Sigmoid colon (tissue), 6 donors: ENCODE measurements at regions not wholly inside any gene's neighbourhood (a gene's known extent, or its start where the extent isn't known, plus 50 kb on each side); places are given as distances from the start of the nearest gene placed in this dataset.
"Not testable (repeated sequence)": the region's sequence is repeated elsewhere in the genome, so short reads cannot be mapped to it uniquely, and the experiment has no call there.

ENCODE experiments used
- DNase-seq: peaks from one replicate; pipeline ENCODE4 v3.0.0-alpha.2; 2019
- H3K27ac ChIP-seq, 4 donors: fragments of 200-600 bp; sonication (generic); one replicate each; pipeline ENCODE4 v1.5.1; 2016 to 2019; ENCODE audit warnings: mild to moderate bottlenecking in 1 of 4
- H3K27me3 ChIP-seq, 3 donors: fragments of 200-600 bp; sonication (generic); one replicate each; pipeline ENCODE4 v1.5.1; 2019; ENCODE audit warnings: mild to moderate bottlenecking in 1 of 3
- H3K36me3 ChIP-seq, 4 donors: fragments of 200-600 bp; sonication (generic); one replicate each; pipeline ENCODE4 v1.5.1; 2016 to 2019
- H3K4me1 ChIP-seq, 4 donors: fragments of 200-600 bp; sonication (generic); one replicate each; pipeline ENCODE4 v1.5.1; 2017 to 2019
- H3K4me3 ChIP-seq, 4 donors: fragments of 200-600 bp; sonication (generic); one replicate each; pipeline ENCODE4 v1.5.1; 2017 to 2019; ENCODE audit warnings: mild to moderate bottlenecking in 2 of 4, moderate library complexity in 1 of 4
- H3K9me3 ChIP-seq, 4 donors: fragments of 200-600 bp in 3 of 4; sonication (generic) in 3 of 4; one replicate each; pipeline versions ENCODE4 v1.5.1 to v1.6.1; 2013 to 2019
- CTCF ChIP-seq, 4 experiments: fragments of 450-650 bp in 3 of 4; fragments of 200-600 bp in 1 of 4; IDR thresholded peaks; one replicate each; pipeline ENCODE4 v1.5.1; 2016 to 2019; ENCODE audit warnings: antibody characterized with exemption in 4 of 4, mild to moderate bottlenecking in 3 of 4, moderate library complexity in 2 of 4
- EP300 ChIP-seq, 4 donors: sonication (generic); formaldehyde crosslinking; IDR thresholded peaks; one replicate each; pipeline ENCODE4 v1.6.1; 2017; ENCODE audit warnings: antibody characterized with exemption in 4 of 4
- POLR2A ChIP-seq, 2 donors: fragments of 450-650 bp; IDR thresholded peaks; one replicate each; pipeline ENCODE4 v1.6.1; 2016; ENCODE audit warnings: antibody characterized with exemption in 2 of 2, mild to moderate bottlenecking in 2 of 2, moderate library complexity in 2 of 2
- POLR2AphosphoS5 ChIP-seq, 4 donors: sonication (generic); formaldehyde crosslinking; IDR thresholded peaks; one replicate each; pipeline ENCODE4 v1.6.1; 2017; ENCODE audit warnings: antibody characterized with exemption in 4 of 4
- WGBS, 2 donors: extraction: QIAGEN DNeasy Blood & Tissue Kit; methylation state at CpG; one replicate each; pipeline ENCODE4 v1.1.7; 2013; 5-methylcytosine and 5-hydroxymethylcytosine counted together
- intact Hi-C: fragments of 100-400 bp; cut with DNase I; formaldehyde crosslinking; loops from one replicate; pipeline ENCODE4 v1.15.1; 2023
- donor health status: healthy with polysubstance abuse.
- donor health status: healthy.

- Histone ChIP-seq H3K27ac (no peak overlapping the region), H3K4me1 (peaks cover 0 to 9% (median 8%) of the 10 kb centered on the region in 4 donors), H3K4me3 (no peak overlapping the region), H3K9me3 (peaks cover 0 to 2% (median 0%) of the 10 kb centered on the region in 4 donors), H3K27me3 (no peaks in the 10 kb centered on the region), H3K36me3 (no peaks in the 10 kb centered on the region)
- intact Hi-C loops: no loop called here
- no peak for TF ChIP-seq POLR2AphosphoS5 (IDR thresholded peaks at IDR 0.05)
- no peak for TF ChIP-seq CTCF (IDR thresholded peaks at IDR 0.05)
- TF ChIP-seq EP300 (IDR thresholded peaks at IDR 0.05): no peak
- no peak for TF ChIP-seq POLR2A (IDR thresholded peaks at IDR 0.05)
- DNase-seq: no peak
These were observed 67.7 kb downstream of the ELAPOR2 start for GRCh38 chr7:86991771-86992191.

- Histone ChIP-seq H3K9me3 (peaks cover 0 to 2% (median 0%) of the 10 kb centered on the region in 4 donors), H3K4me1 (peaks cover 0 to 9% (median 8%) of the 10 kb centered on the region in 4 donors), H3K27me3 (no peaks in the 10 kb centered on the region), H3K4me3 (no peak overlapping the region), H3K36me3 (no peaks in the 10 kb centered on the region), H3K27ac (no peak overlapping the region)
- DNase-seq: no peak
- TF ChIP-seq CTCF (IDR thresholded peaks at IDR 0.05) (no peak), POLR2A (IDR thresholded peaks at IDR 0.05) (no peak), EP300 (IDR thresholded peaks at IDR 0.05) (no peak), POLR2AphosphoS5 (IDR thresholded peaks at IDR 0.05) (no peak)
- intact Hi-C loops: no loop called here
These were observed 68.2 kb downstream of the ELAPOR2 start for GRCh38 chr7:86991093-86991769.

GRCh38 chr7:86989407-86989806 is 70.0 kb downstream of the ELAPOR2 start:
- intact Hi-C loops: no loop called here
- WGBS, 2 donors: 93 to 94% methylated on average over 8 of the region's 8 CpGs

GRCh38 chr7:86987834-86988233 is 71.6 kb downstream of the ELAPOR2 start:
- intact Hi-C loops, H3K36me3 ChIP-seq, H3K4me3 ChIP-seq, DNase-seq, H3K27me3 ChIP-seq, H3K27ac ChIP-seq, H3K4me1 ChIP-seq: not testable (repeated sequence)
- WGBS, 2 donors: 92 to 96% methylated on average over 4 of the region's 4 CpGs
- peaks cover 0 to 12% (median 0%) of the 10 kb centered on the region in 4 donors for H3K9me3 ChIP-seq

More at GRCh38 chr7:86989407-86989806, 70.0 kb downstream of the ELAPOR2 start:
- Histone ChIP-seq H3K27me3 (no peaks in the 10 kb centered on the region), H3K9me3 (peaks cover 0 to 10% (median 0%) of the 10 kb centered on the region in 4 donors), H3K4me1 (peaks cover 0 to 9% (median 8%) of the 10 kb centered on the region in 4 donors), H3K36me3 (no peaks in the 10 kb centered on the region), H3K4me3 (no peak overlapping the region), H3K27ac (no peak overlapping the region)
- DNase-seq: no peak
- no peak for TF ChIP-seq EP300 (IDR thresholded peaks at IDR 0.05)
- TF ChIP-seq CTCF (IDR thresholded peaks at IDR 0.05): no peak
- TF ChIP-seq POLR2A (IDR thresholded peaks at IDR 0.05): no peak
- no peak for TF ChIP-seq POLR2AphosphoS5 (IDR thresholded peaks at IDR 0.05)

GRCh38 chr7:86987358-86987757 is 72.1 kb downstream of the ELAPOR2 start:
- H3K27ac ChIP-seq, DNase-seq, H3K36me3 ChIP-seq, H3K4me3 ChIP-seq, intact Hi-C loops, H3K27me3 ChIP-seq, H3K4me1 ChIP-seq: not testable (repeated sequence)
- 81 to 95% methylated on average over 3 of the region's 3 CpGs for WGBS, 2 donors
- H3K9me3 ChIP-seq: peaks cover 0 to 12% (median 0%) of the 10 kb centered on the region in 4 donors

GRCh38 chr7:86985342-86985741 is 74.1 kb downstream of the ELAPOR2 start:
- H3K27ac ChIP-seq, intact Hi-C loops, DNase-seq, H3K4me1 ChIP-seq, H3K36me3 ChIP-seq, H3K27me3 ChIP-seq, H3K4me3 ChIP-seq: not testable (repeated sequence)
- H3K9me3 ChIP-seq: peaks cover 0 to 12% (median 0%) of the 10 kb centered on the region in 4 donors
- 92 to 93% methylated on average over 3 of the region's 3 CpGs for WGBS, 2 donors

- H3K36me3 ChIP-seq, intact Hi-C loops, H3K27ac ChIP-seq, H3K4me3 ChIP-seq, H3K4me1 ChIP-seq, H3K27me3 ChIP-seq, DNase-seq: not testable (repeated sequence)
- WGBS, 2 donors: 83 to 100% methylated on average over 1 of the region's 1 CpG
- peaks cover 0 to 12% (median 0%) of the 10 kb centered on the region in 4 donors for H3K9me3 ChIP-seq
These were observed 75.8 kb downstream of the ELAPOR2 start for GRCh38 chr7:86983654-86984053.

- H3K4me1 ChIP-seq, H3K4me3 ChIP-seq, DNase-seq, H3K36me3 ChIP-seq, intact Hi-C loops, H3K27ac ChIP-seq, H3K27me3 ChIP-seq: not testable (repeated sequence)
- H3K9me3 ChIP-seq: peaks cover 0 to 10% (median 0%) of the 10 kb centered on the region in 4 donors
- WGBS, 2 donors: 85 to 88% methylated on average over 9 of the region's 9 CpGs
These were observed 77.5 kb downstream of the ELAPOR2 start for GRCh38 chr7:86981937-86982336.
